ENCODE measurements at regions not wholly inside any gene's neighbourhood (a gene's known extent, or its start where the extent isn't known, plus 50 kb on each side); places are given as distances from the start of the nearest gene placed in this dataset.

DNA sequence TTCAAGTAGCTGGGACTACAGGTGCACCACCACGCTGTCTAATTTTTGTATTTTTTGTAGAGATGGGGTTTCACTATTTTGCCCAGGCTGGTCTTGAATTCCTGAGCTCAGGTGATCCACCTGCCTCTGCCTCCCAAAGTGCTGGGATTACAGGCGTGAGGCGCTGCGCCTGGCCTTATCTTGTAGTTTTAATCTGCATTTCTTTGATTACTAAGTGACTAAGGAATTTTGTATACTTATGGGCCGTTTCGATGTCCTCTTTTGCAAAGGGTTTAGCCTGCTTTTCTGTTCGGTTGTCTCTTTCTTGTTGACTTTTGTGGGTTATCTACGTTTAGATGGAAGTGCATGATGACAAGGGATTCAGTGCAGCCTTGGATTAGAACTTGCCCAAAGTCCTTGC lies 500.6 kb downstream of the QKI start:
- no peak for TF ChIP-seq CTCF (conservative IDR thresholded peaks at IDR 0.05)
- no peak overlapping the region for H3K27ac ChIP-seq

GRCh38 chr6:163913045-163913444 lies 498.5 kb downstream of the QKI start:
- no peak overlapping the region for H3K27ac ChIP-seq
- no peak for TF ChIP-seq CTCF (conservative IDR thresholded peaks at IDR 0.05)

DNA sequence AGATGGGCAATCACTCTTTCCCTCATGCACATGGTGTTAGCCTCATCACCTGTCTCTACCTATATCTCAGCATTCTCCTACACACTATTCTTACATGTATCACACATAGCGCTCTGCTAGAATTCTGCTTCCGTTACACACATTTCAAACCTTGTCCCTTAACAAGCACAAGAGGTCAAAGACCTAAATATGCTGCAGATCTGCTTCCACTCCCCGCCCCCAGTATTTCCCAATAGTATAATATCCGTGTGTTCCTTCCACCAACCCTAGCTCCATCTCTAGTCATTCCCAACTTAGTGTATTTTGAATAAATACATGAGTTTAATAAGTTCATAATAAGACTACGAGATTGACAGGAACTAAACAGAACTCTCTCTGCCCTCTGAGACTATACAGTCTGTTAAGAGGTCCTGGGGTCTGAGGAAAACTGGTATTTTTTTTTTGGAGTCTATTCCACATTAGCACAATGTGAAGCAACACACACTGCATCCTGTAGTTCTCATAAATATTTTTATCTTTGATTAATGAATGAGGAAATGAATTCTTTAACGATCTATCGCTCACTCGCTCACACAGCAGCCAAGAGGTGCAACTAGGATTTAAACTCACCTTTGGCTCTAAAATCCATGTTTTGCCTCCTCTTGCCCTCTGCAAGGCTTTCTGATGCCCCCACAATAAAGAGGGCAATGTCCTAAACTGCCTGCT lies 491.6 kb downstream of the QKI start:
- TF ChIP-seq CTCF (conservative IDR thresholded peaks at IDR 0.05) = no peak

DNA sequence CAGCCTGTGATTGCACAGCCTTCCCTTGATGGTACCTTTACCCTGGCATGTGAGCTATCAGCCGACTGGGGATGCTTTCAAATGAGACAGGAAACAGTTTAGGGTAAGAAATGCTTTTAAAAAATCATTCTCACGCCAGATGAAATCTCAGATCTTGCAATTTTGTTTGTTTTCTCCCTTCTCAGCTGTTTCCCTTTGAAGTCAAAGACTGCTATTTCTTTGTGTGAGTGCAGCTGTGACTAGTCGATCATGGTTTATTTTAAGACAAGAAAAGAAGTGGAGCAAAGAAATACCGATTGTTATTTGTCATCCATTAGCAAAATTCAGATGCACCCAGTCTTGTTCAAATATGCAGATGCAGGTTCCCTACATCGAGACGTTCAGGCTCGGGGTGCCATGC lies 489.7 kb downstream of the QKI start:
- no peak for TF ChIP-seq CTCF (conservative IDR thresholded peaks at IDR 0.05)
- H3K27ac ChIP-seq = no peak overlapping the region

More for the DNA sequence above, 491.6 kb downstream of the QKI start:
- H3K27ac ChIP-seq = no peak overlapping the region

- H3K27ac ChIP-seq = no peak overlapping the region
- TF ChIP-seq CTCF (conservative IDR thresholded peaks at IDR 0.05) = no peak
Observed at GRCh38 chr6:163903541-163903940, 489.0 kb downstream of the QKI start.

GRCh38 chr6:163902993-163903392 lies 488.5 kb downstream of the QKI start:
- TF ChIP-seq CTCF (conservative IDR thresholded peaks at IDR 0.05) = no peak
- no peak overlapping the region for H3K27ac ChIP-seq

GRCh38 chr6:163901681-163902080 lies 487.2 kb downstream of the QKI start:
- TF ChIP-seq CTCF (conservative IDR thresholded peaks at IDR 0.05) = no peak
- no peak overlapping the region for H3K27ac ChIP-seq
